ENCODE measurements at regions not wholly inside any gene's neighbourhood (a gene's known extent, or its start where the extent isn't known, plus 50 kb on each side); places are given as distances from the start of the nearest gene placed in this dataset.

DNA sequence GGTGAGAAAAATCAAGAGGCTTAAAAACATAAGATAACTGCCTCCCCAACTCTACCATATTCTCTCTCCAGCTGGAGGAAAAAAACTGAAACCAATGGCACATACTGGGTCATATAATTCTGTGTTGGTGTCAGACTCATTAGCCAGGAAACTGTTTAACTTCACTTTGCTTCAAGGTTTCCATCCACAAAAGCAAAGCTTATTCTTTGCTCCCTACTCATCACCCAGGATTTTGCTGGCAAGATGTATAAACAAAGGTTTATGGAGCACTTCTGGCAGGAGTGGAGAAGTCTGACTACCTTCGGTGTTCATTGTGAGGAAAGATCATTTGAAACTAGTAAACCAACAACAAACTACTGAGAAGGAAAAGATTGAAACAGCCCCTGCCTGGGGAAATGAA lies 197.5 kb upstream of the SERP2 start:
- Histone ChIP-seq H3K9ac (ENCODE audit: low read length in 3 of 3) (no peak overlapping the region), H3K36me3 (ENCODE audit: control insufficient read depth in 2 of 3, insufficient read depth in 3 of 3, low read length in 3 of 3) (no peaks in the 10 kb centered on the region), H3K27ac (ENCODE audit: low read depth in 2 of 2, low read length in 2 of 2) (no peak overlapping the region), H3K9me3 (ENCODE audit: control insufficient read depth in 2 of 3, insufficient read depth in 1 of 3, low read length in 3 of 3) (no peaks in the 10 kb centered on the region), H3K4me3 (ENCODE audit: low read length in 3 of 3) (no peak overlapping the region), H3K4me1 (ENCODE audit: control insufficient read depth in 2 of 3, insufficient read depth in 2 of 3, low read depth in 1 of 3, low read length in 3 of 3) (peaks cover 0 to 5% (median 0%) of the 10 kb centered on the region in 3 donors), H3K27me3 (ENCODE audit: control insufficient read depth, insufficient read depth, low read length) (no peaks in the 10 kb centered on the region)
- TF ChIP-seq, protein P1, sequence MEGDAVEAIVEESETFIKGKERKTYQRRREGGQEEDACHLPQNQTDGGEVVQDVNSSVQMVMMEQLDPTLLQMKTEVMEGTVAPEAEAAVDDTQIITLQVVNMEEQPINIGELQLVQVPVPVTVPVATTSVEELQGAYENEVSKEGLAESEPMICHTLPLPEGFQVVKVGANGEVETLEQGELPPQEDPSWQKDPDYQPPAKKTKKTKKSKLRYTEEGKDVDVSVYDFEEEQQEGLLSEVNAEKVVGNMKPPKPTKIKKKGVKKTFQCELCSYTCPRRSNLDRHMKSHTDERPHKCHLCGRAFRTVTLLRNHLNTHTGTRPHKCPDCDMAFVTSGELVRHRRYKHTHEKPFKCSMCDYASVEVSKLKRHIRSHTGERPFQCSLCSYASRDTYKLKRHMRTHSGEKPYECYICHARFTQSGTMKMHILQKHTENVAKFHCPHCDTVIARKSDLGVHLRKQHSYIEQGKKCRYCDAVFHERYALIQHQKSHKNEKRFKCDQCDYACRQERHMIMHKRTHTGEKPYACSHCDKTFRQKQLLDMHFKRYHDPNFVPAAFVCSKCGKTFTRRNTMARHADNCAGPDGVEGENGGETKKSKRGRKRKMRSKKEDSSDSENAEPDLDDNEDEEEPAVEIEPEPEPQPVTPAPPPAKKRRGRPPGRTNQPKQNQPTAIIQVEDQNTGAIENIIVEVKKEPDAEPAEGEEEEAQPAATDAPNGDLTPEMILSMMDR (IDR thresholded peaks at IDR 0.05; ENCODE audit: borderline replicate concordance, extremely low read depth, insufficient read depth), result no peak
- FAIRE-seq (no peak), DNase-seq (no peak)
- intact Hi-C loops (cut with DNase I), result no loop called here

DNA sequence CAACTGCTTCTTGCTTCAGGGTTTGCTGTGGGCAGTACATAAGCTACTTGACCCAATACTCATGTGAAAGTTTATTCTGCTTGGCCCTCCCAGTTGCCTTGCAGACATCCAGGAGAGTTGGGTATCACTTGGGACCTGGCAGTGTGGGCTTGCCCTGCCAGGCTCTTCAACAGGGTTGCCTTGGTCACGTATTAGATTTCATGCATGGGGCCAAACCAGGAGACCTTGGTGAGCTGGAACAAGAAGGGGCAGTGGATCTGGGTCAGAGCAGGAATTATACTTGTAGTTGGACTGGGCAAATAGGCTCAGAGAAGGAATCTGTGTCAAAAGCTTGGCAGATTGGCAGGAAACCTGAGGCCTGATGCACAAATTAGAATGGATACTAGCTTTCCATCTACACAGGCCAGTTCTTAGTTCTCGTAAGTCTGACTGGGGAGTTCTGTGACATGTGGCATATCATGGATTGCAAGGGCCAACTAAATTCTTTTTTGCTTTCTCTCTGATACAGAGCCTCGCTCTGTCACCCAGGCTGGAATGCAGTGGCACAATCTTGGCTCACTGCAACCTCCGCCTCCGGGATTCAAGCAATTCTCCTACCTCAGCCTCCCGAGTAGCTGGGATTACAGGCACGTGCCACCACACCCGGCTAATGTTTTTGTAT lies 192.6 kb upstream of the SERP2 start:
- Histone ChIP-seq H3K4me1 (ENCODE audit: control insufficient read depth in 2 of 3, insufficient read depth in 2 of 3, low read depth in 1 of 3, low read length in 3 of 3) (no peaks in the 10 kb centered on the region), H3K9me3 (ENCODE audit: control insufficient read depth in 2 of 3, insufficient read depth in 1 of 3, low read length in 3 of 3) (no peaks in the 10 kb centered on the region), H3K4me3 (ENCODE audit: low read length in 3 of 3) (no peak overlapping the region), H3K9ac (ENCODE audit: low read length in 3 of 3) (no peak overlapping the region), H3K27me3 (ENCODE audit: control insufficient read depth, insufficient read depth, low read length) (no peaks in the 10 kb centered on the region), H3K27ac (ENCODE audit: low read depth in 2 of 2, low read length in 2 of 2) (no peak overlapping the region), H3K36me3 (ENCODE audit: control insufficient read depth in 2 of 3, insufficient read depth in 3 of 3, low read length in 3 of 3) (no peaks in the 10 kb centered on the region)
- no peak for FAIRE-seq
- intact Hi-C loops (cut with DNase I), result no loop called here
- DNase-seq, result no peak
- TF ChIP-seq, protein P1 (IDR thresholded peaks at IDR 0.05; ENCODE audit: borderline replicate concordance, extremely low read depth, insufficient read depth), result no peak

DNA sequence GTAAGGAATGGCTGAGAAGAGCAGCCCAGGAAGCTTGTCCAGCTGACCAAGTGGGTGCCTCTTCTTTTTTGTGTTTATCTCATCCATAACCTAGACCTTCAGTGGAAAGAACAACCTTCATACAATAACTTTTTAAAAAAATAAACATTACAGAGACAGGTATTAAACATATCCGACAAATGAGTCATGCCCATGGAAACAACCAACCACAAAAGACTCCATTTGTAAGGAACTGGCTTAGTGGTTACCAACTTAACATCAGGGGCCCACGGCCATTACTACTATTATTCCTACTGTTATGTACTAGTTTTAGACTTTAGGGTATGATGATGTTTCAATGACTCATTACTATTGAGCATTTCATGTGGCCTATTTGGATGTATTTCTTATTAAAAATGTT lies 191.7 kb upstream of the SERP2 start:
- Histone ChIP-seq H3K27ac (ENCODE audit: low read depth in 2 of 2, low read length in 2 of 2) (no peak overlapping the region), H3K4me3 (ENCODE audit: low read length in 3 of 3) (no peak overlapping the region), H3K9ac (ENCODE audit: low read length in 3 of 3) (no peak overlapping the region), H3K9me3 (ENCODE audit: control insufficient read depth in 2 of 3, insufficient read depth in 1 of 3, low read length in 3 of 3) (no peaks in the 10 kb centered on the region), H3K4me1 (ENCODE audit: control insufficient read depth in 2 of 3, insufficient read depth in 2 of 3, low read depth in 1 of 3, low read length in 3 of 3) (no peaks in the 10 kb centered on the region), H3K27me3 (ENCODE audit: control insufficient read depth, insufficient read depth, low read length) (no peaks in the 10 kb centered on the region), H3K36me3 (ENCODE audit: control insufficient read depth in 2 of 3, insufficient read depth in 3 of 3, low read length in 3 of 3) (no peaks in the 10 kb centered on the region)
- TF ChIP-seq, protein P1 (IDR thresholded peaks at IDR 0.05; ENCODE audit: borderline replicate concordance, extremely low read depth, insufficient read depth), result no peak
- FAIRE-seq (no peak), DNase-seq (no peak)
- intact Hi-C loops (cut with DNase I), result no loop called here

DNA sequence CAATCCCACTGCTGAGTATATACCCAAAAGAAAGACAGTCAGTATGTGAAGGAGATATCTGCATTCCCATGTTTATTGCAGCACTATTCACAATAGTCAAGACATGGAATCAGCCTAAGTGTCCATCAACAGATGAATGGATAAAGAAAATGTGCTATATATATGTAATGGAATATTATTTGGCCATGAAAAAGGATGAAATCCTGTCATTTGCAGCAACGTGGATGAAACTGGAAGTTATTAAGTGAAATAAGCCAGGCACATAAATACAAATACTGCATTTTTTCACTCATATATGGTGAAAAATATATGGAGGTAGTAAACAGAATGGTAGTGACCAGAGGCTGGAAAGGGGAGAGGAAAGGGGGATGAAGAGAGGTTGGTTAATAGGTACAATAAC lies 188.9 kb upstream of the SERP2 start:
- no peaks in the 10 kb centered on the region for H3K4me1 ChIP-seq (ENCODE audit: control insufficient read depth in 2 of 3, insufficient read depth in 2 of 3, low read depth in 1 of 3, low read length in 3 of 3)
- TF ChIP-seq, protein P1 (IDR thresholded peaks at IDR 0.05; ENCODE audit: borderline replicate concordance, extremely low read depth, insufficient read depth), result no peak
- intact Hi-C loops (cut with DNase I), result no loop called here
- DNase-seq (no peak), FAIRE-seq (no peak)
- no peaks in the 10 kb centered on the region for H3K27me3 ChIP-seq (ENCODE audit: control insufficient read depth, insufficient read depth, low read length)
- no peaks in the 10 kb centered on the region for H3K36me3 ChIP-seq (ENCODE audit: control insufficient read depth in 2 of 3, insufficient read depth in 3 of 3, low read length in 3 of 3)
- no peak overlapping the region for H3K9ac ChIP-seq (ENCODE audit: low read length in 3 of 3)
- H3K9me3 ChIP-seq (ENCODE audit: control insufficient read depth in 2 of 3, insufficient read depth in 1 of 3, low read length in 3 of 3), result no peaks in the 10 kb centered on the region
- H3K27ac ChIP-seq (ENCODE audit: low read depth in 2 of 2, low read length in 2 of 2), result no peak overlapping the region
- no peak overlapping the region for H3K4me3 ChIP-seq (ENCODE audit: low read length in 3 of 3)

All from kidney (tissue), 13 donors.